GM19438 (cell line): ENCODE measurements at regions not wholly inside any gene's neighbourhood (a gene's known extent, or its start where the extent isn't known, plus 50 kb on each side); places are given as distances from the start of the nearest gene placed in this dataset.

Experiments used
- ATAC-seq: cut with Tn5 transposase; IDR thresholded peaks from one replicate; pipeline ENCODE4 v1.9.1; 2021; ENCODE audit warnings: low read depth; ENCODE audit not compliant: unreplicated experiment

DNA sequence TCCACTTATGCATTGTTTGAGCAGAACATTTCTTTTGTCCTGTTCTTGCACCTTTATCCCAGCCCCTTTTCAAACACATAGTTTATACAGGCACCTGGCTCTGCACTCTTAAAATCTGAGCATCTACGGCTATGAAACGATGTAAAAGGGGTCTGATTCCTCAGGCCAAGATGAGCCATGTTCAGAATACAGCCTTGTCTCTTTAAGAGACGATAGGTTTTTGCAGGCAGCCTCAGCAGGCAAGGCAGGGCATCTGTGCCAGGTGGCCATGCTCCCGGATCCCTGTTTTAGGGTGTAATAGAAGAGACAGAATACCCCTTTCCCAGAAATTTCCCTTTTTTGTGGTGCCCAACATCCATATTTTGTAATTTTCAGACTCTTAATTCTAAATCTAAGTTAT lies 89.1 kb upstream of the NFIB start:
- ATAC-seq = no peak

DNA sequence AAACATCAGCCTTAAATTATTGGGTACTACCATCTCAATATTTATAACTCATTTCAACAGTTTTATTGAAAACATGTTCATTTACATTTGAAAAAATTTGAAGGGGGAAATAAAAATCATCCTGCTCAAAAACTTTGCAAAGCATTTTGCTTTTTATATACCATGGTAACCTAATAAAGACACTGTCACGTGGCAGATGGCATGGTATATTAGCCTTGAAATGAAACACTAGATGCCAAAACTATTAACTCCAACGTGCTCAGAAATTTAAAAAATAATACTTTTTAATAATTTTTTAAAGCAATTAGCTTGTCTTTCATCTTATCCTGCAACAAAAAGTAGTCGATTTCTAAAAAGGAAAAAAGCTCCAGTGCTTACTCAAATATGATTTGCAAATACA lies 88.6 kb upstream of the NFIB start:
- ATAC-seq = no peak

DNA sequence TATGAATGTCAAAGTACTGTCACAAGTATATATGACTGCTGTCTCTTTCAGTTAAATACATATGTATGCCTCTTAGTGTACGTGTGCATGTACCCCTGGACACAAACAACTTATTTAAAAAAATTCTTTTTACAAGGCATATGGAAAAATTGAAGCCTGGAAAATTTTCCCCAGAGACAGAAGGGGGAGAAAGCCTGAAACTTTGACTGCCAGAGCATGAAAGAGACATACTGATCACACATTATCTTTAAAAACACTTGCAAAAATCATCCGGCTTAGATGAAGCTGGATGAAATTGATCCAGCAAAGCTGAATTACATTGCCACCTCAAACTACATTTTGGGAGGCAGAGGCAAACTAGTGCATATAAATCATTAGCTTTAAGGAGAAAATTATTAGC lies 88.0 kb upstream of the NFIB start:
- no peak for ATAC-seq

DNA sequence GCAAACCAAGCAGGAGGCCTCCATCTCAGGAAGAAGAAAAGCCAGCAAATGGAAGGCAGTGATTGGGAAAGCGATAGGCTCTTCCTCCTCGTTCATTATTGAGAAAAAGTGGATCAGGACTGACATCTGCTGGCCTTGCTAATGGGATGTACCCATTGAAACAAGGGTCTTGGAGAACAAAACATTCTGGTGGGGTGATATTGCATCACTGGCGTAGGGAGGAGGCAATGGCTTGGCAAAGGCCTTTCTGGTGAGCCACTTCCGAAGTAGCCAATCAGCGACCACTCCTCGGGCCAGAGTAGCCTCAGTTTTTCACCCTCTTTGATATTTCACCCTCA lies 86.7 kb upstream of the NFIB start:
- no peak for ATAC-seq

DNA sequence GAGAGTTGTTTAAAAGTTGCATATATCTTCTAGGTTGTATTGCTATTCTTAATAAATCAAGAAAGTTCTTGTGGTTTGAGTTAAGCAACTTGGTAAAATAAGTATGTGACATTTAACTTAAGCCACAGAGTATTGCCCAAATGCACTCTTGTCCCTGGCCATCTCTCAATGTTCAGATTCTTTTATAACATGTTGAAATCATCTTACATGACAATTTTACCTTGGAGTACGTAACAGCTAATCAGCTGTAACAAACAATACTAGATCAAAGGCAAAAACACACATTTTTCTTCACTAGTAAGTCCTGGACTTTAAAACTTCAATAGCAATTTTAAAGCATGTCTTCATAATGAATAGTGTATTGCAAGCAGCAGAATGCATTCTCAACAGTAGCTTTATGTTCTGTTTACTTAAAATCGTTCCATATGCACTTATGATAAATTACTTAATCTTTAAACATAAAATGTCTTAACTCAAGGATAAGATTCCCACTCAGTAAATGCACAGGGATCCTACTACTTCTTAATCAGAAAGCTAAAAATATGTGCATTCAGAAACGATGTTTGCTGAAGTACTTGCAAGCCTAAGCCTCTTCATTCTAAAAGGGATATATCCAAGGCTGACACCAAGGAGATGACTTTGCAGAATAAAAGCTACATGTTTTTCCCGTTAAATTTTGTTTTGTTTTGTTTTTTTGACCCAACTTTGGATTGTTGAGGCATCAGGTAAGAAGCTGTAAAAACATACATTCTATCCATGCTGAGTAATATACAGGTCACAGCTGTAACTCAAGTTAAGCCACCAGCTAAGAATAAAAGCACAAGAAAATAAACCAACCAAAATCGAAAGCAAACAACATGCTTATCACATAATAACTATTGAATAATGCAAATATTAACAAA lies 86.1 kb upstream of the NFIB start:
- ATAC-seq = no peak

DNA sequence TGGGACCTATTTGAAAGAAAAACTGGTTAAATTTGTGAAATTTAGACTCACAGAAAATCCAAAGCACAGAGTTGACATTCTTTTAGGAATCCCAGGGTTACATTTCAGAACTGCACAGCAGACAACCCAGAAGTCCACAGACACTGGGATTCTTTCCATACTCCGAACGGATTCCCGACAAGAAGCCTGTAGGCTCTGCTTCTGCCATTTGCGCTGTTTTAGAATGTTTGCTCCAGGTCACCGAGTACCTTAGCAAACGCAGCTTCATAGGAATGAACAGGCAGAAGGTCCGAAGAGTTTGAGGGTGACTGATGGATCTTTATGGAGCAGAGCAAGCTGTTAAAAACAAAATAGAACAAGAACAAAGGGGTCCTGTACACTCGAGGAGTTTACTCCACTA lies 84.5 kb upstream of the NFIB start:
- ATAC-seq = no peak

DNA sequence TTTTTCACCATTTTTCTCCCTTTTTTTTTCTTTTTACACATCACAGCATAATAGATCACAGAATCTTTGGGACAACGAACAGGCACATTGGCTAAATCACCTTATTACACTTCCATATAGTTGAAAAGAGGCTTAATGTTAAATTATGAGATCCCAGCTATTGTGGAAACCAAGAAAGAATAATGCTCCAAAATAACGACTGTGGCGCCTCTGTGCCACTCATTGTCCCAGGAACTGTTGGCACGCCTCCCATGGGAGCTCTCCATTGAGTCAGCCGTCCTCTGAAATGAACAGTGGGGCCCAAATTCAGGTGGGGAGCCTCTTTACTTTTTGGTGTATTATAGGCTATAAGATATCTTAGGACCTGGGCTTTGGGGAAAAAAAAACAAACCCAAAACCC lies 82.2 kb upstream of the NFIB start:
- no peak for ATAC-seq

DNA sequence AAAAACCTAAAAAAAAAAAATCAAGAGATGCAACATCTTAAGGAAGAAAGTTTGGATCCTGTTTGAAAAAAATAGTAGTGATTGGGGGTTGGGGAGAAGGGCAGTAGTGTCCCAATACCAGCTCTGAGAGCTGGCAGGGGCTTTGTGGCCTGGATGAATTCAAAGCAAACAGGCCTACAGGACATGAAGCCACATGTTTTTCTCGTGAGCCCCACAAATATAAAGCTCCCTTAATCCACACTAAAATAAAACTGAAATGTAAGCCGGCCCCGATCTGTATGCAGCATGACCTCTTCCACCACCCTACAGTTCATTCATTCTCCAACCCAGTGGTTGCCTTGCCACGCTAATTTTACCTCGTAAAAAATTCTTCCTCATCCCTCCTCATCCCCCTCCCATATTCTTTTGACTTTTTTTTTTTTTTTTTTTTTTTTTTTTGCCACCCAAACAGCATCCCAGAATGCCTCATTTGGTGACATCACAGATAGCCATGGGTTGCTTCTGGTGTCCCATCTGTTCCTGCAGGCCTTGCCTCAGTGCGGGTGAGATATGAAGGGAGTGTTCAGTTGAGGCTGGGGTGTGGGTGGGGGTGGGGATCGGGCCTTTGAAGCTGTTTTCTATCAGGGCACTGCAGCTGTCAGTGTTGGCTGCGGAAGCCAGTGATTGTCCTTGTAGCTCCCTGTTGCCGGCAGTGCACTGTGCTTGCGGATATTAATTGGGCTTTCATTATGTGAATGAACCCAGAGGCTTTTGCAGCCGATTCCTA lies 81.6 kb upstream of the NFIB start:
- no peak for ATAC-seq

DNA sequence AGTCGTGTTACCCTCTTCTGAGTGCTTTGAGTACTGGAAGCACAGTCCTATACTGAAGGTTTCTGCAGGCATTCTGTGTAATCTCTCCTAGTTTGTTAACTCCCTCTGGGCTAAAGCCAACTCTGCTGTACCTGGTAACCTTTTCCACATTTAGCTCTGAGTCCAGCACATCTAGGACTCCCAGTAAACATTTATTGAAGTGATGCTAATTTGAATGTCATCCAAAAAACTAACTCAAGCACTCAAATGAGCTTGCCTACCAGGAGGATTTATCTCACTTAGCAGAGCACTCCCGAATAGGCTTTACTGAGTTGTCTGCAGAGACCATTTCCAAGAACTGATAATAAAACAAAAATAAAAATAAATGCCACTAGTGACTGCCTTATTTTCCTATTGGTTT lies 79.5 kb upstream of the NFIB start:
- no peak for ATAC-seq

DNA sequence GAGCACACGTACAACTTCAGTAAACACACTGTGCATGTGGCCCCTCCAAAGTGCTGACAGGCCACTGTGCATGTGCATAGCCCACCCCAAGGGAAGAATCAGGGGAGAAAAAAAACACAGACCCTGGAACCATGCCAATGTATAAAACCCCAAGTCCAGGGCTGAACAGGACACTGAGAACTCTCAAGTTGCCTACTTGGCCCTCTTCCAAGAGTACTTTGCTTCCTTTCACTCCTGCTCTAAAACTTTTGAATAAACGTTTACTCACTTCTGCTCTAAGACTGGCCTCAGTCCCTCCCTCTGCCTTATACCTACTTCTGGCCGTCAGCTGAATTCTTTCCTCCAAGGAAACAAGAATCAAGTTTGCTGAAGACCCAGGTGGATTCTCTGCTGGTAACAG lies 77.7 kb upstream of the NFIB start:
- no peak for ATAC-seq

DNA sequence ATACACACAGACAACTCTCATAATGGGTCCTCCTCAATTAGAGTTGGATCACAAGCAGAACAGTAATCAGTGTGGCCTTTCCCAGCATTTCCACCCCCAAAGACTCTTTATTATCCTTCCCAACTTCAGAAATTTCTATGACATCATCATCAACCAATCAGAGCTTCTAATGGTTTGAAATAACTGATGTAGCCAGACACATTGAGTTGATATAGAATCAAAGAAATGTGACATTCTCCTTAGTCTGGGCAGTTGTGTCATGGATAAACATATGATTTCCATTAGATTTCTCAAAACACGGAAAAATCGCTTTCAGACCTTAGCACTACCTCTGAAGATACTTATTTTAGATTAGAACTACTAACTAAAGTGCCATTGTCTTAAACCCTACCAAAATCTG lies 75.7 kb upstream of the NFIB start:
- no peak for ATAC-seq

DNA sequence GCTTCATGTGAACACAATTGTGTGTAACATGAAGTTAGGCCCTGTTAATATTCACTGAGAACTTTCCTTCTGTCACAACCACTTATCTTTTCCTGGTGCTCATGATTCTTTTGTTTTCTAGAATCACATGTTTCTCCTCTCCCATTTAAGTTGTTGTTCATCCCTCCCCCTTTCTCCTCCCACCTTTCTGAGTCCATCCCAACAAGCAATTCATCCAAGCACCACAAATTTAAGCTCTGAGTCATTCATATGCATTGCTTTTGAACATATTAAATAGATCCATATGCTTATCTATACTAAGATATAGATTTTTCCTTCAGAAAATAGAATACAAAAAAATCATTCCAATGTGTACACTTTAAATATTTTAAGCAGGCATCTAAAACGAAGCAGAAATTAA lies 75.2 kb upstream of the NFIB start:
- ATAC-seq = no peak

DNA sequence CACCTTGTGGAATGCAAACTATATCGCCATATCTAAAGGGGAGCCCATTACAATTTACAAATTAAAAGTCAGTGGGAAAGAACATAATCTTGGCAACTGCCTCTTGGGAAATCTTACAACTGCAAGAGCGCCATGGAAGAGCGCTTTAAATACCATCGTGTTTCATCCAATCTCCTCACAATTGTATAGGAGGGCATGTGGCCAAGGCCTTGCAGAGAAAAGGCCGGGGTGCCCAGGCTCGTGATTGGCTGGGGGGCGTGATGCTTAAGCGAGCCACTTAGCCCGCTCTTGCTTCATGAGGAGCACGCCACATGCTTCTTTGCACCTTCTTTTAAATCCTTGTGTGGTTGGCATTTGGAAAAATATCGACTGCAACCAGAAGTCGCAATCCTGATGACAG lies 69.8 kb upstream of the NFIB start:
- no peak for ATAC-seq

DNA sequence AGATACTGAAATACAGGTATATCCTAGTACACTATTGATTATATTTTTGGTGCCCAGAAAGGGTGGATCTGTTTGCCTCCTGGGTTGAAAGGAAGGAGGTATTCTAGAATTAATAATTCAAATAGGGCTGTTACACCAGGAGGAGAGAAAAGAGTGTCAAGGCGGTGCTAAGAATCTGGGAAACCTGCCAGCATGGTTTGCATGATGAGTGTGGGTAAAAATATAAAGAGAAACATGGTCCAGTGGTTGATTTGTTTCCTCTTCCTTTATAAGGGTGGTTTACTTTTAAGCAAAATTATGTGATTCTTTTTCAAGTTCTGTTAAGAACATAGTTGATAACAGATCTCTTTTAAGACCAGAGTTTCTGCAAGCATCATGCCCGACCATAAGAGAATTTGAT lies 69.4 kb upstream of the NFIB start:
- ATAC-seq = no peak

DNA sequence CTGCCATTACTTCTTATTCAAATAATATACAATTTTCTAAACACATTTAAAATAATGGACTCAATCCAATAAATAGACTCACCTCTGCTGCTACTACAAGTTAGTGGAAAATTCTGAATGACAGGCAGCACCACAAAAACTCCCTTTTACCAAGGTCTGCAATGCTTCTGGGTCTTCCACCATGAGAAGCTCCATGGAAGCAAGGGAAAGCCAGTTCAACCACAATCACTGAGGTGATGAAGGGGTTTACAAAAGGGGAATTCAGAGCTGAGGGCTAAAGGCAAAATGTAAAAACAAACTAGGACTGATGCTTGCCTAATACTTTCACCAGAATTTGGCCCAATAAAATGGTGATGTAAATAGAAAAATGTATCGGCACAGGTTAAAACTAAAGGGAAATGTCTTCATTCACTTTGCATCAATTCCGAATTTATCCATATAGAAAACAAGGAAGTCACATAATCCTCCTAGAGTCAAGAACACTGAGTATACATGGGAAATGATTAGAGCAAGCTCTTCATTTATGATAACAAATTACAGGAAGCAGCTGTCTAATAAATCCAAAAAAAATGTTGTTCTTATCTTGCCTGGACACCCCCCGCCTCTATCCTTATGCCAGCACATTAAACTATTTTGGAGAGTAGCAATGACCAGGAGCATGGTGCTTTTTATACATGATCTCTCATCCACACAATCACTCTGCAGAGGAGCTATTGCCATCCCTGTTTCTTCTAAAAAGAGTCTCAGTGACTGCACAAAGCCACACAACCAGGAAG lies 66.3 kb upstream of the NFIB start:
- no peak for ATAC-seq

DNA sequence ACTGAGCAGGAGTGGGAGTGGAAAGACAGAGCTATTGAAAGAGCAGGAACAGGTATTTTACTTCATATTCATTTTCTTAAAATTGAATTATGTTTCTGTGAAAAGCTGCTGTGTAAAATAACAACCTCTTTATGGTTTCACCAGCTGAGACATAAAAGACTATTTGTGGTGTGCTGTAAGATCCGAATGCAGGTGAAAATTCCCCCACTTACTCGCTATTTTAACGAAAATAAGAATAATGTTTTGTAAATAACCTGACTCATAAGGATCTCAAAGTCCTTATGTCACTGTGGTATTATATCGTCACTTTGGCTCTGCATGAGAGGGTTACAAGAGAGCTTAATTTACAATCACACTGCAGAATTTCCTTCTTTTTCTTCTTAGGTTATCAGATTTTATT lies 65.3 kb upstream of the NFIB start:
- ATAC-seq = no peak

DNA sequence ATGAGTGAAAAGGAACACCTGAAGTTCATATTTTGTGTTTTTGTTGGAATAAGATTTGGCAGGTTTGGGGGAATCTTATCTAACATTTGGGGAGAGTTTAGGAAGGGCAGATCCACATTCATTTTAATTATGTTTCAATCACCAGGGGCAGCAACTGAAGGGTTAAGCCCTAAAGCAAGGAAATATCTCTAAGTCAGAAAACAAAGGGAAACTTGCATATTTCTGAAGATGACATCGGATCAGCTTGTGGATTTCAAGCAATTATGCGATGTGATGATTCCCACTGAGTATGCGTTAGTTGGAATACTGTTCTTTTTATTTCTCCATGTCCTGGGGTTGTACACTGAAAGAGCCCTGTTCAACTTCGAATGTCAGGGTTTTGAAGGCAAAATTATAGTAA lies 59.8 kb upstream of the NFIB start:
- ATAC-seq = no peak

DNA sequence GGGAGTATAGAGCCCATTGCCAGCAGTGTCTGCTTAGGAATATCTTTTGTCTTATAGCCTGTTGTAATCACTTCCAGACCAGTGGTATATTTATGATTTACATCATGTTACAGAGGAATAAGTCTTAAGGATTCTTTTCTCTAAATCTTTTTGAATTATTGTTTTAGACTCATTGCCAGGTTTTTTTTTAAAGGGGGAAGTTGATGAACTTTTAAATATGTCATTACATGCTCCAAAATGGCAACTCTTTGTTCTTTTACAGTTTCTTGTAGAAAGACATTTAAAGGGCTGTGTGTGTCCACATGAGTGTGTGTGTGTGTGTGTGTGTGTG lies 59.4 kb upstream of the NFIB start:
- no peak for ATAC-seq

DNA sequence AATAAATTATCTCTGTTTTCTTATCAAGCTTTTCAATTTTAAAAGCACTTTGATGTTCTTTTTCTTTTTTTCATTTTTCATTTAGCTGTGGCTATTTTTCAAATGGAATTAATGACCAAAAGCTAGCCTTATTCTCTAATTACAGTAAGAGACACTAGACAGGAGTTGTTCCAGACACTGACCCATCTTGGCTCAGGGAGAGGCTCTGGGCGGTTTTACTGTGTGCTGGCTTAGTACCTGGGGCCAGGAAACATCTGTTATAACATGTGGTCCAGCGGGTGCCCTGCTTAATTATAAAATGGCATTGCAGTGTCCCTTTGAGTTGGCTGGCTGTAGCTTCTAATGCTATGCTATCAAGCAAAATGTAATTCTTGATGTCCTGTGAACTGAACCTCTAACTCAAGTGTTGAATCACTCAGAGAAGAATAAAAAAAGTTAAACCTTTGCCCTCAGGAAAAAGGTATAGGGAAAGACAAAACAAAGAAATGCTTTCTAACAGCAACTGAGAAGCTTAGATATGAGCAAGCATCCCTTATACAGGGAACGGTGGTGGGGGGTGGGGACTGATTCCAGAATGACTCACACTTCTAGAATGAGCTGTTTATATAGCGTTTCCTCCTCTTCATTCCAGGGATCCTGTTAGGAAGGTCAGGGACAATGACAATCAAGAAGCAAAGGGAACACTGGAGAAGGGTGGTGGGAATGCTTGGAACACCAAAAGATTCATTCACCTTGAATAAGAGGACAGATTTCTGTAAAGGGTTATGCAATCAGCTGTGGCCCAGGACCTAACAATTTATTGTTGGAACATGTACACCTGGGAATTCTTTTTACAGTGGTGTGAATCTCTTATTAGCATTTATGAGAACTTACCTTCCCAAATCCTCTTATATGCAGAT lies 58.7 kb upstream of the NFIB start:
- no peak for ATAC-seq

DNA sequence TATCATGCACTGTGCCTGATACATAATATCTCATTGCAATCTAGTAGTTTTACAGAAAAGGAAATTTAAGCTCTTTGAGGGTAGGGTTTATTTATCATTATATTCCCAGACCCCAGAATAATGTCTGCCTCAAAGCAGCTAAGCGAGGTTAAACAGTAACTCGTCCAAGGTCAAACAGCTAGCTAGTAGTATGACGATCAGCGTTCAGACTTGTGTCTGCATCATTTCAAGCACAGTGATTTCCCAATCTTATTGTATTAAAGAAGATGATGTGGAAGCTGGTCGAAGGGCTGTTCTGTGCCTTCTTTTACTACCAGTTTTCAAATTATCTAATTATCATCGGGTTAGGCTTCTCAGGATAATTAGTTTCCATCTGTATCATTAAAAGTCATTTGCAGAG lies 55.1 kb upstream of the NFIB start:
- ATAC-seq = no peak

DNA sequence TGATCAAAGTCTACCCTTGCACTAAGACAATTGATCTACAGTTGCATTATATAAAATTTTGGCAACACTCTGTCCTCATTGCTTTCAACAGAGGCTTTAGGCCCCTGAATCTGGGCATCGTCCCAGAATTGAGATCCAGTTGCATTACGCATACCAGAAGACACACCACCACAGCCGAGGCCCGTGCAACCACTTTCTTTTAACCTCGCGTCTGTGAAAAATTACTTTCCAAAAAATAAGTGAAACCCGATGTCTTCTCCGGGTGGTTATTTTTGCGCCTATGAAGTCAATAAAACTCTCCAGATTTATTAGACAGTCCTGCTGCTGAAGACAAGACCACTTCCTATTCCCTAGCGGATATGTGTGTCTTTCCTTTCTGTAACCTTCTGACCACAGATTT lies 52.1 kb upstream of the NFIB start:
- ATAC-seq = no peak
